ENCODE measurements at regions not wholly inside any gene's neighbourhood (a gene's known extent, or its start where the extent isn't known, plus 50 kb on each side); places are given as distances from the start of the nearest gene placed in this dataset.
A peak's percentile ranks its signal among the peaks of the same experiment; 100 is the strongest.
"Not testable (repeated sequence)": the region's sequence is repeated elsewhere in the genome, so short reads cannot be mapped to it uniquely, and the experiment has no call there.

GRCh38 chr15:79620112-79620857 is 188.1 kb downstream of the MINAR1 start:
- Histone ChIP-seq H3K4me1 (no peaks in the 10 kb centered on the region), H3K4me3 (no peak overlapping the region), H3K36me3 (no peaks in the 10 kb centered on the region), H3K9me3 (no peaks in the 10 kb centered on the region), H3K27me3 (no peaks in the 10 kb centered on the region), H3K27ac (no peak overlapping the region)
- DNase-seq (no peak), ATAC-seq (ENCODE audit: low FRiP score in 2 of 2) (no peak)
- 77 to 81% methylated on average over 4 of the region's 4 CpGs for WGBS, 2 donors
- TF ChIP-seq CTCF (IDR thresholded peaks at IDR 0.05) (no peak), EP300 (IDR thresholded peaks at IDR 0.05) (no peak), POLR2AphosphoS5 (IDR thresholded peaks at IDR 0.05) (no peak), POLR2A (IDR thresholded peaks at IDR 0.05) (no peak)

- H3K27me3 ChIP-seq; H3K9me3 ChIP-seq; H3K4me3 ChIP-seq; ATAC-seq (ENCODE audit: low FRiP score in 2 of 2); DNase-seq; H3K36me3 ChIP-seq; H3K4me1 ChIP-seq; H3K27ac ChIP-seq: not testable (repeated sequence)
- 83 to 92% methylated on average over 3 of the region's 3 CpGs for WGBS, 2 donors
Observed at GRCh38 chr15:79621805-79622204, 189.7 kb downstream of the MINAR1 start.

- ATAC-seq (ENCODE audit: low FRiP score in 2 of 2) (no peak), DNase-seq (no peak)
- TF ChIP-seq EP300 (IDR thresholded peaks at IDR 0.05) (no peak), CTCF (IDR thresholded peaks at IDR 0.05) (no peak), POLR2A (IDR thresholded peaks at IDR 0.05) (no peak), POLR2AphosphoS5 (IDR thresholded peaks at IDR 0.05) (no peak)
- no peaks in the 10 kb centered on the region for H3K36me3 ChIP-seq
- H3K4me1 ChIP-seq: no peaks in the 10 kb centered on the region
- 87 to 91% methylated on average over 1 of the region's 1 CpG for WGBS, 2 donors
- H3K27me3 ChIP-seq: no peaks in the 10 kb centered on the region
- no peak overlapping the region for H3K4me3 ChIP-seq
- H3K27ac ChIP-seq: no peak overlapping the region
- H3K9me3 ChIP-seq: no peaks in the 10 kb centered on the region
Observed at GRCh38 chr15:79623488-79623887, 191.4 kb downstream of the MINAR1 start.

GRCh38 chr15:79629687-79630086 is 197.6 kb downstream of the MINAR1 start:
- no peaks in the 10 kb centered on the region for H3K4me1 ChIP-seq
- no peak overlapping the region for H3K4me3 ChIP-seq
- DNase-seq (no peak), ATAC-seq (ENCODE audit: low FRiP score in 2 of 2) (peak in 1 of 2 donors; percentile 38)
- peaks cover 0 to 7% (median 3%) of the 10 kb centered on the region in 4 donors for H3K9me3 ChIP-seq
- H3K27ac ChIP-seq: no peak overlapping the region
- no peaks in the 10 kb centered on the region for H3K36me3 ChIP-seq
- WGBS, 2 donors: 56 to 68% methylated on average over 5 of the region's 5 CpGs
- TF ChIP-seq CTCF (IDR thresholded peaks at IDR 0.05) (no peak), POLR2AphosphoS5 (IDR thresholded peaks at IDR 0.05) (no peak), EP300 (IDR thresholded peaks at IDR 0.05) (no peak), POLR2A (IDR thresholded peaks at IDR 0.05) (no peak)
- H3K27me3 ChIP-seq: no peaks in the 10 kb centered on the region

- no peak overlapping the region for H3K4me3 ChIP-seq
- ATAC-seq (ENCODE audit: low FRiP score in 2 of 2) (no peak), DNase-seq (no peak)
- no peaks in the 10 kb centered on the region for H3K27me3 ChIP-seq
- H3K36me3 ChIP-seq: no peaks in the 10 kb centered on the region
- peaks cover 0 to 7% (median 3%) of the 10 kb centered on the region in 4 donors for H3K9me3 ChIP-seq
- no peak overlapping the region for H3K27ac ChIP-seq
- no peaks in the 10 kb centered on the region for H3K4me1 ChIP-seq
- WGBS, 2 donors: 82 to 94% methylated on average over 2 of the region's 2 CpGs
- no peak for TF ChIP-seq EP300 (IDR thresholded peaks at IDR 0.05)
Observed at GRCh38 chr15:79632457-79632856, 200.3 kb downstream of the MINAR1 start.

- DNase-seq (no peak), ATAC-seq (ENCODE audit: low FRiP score in 2 of 2) (no peak)
- no peak for TF ChIP-seq POLR2AphosphoS5 (IDR thresholded peaks at IDR 0.05)
- H3K9me3 ChIP-seq: peaks cover 0 to 7% (median 3%) of the 10 kb centered on the region in 4 donors
- H3K27ac ChIP-seq: no peak overlapping the region
- no peaks in the 10 kb centered on the region for H3K36me3 ChIP-seq
- H3K27me3 ChIP-seq: no peaks in the 10 kb centered on the region
- H3K4me1 ChIP-seq: no peaks in the 10 kb centered on the region
- H3K4me3 ChIP-seq: no peak overlapping the region
- 60 to 61% methylated on average over 3 of the region's 3 CpGs for WGBS, 2 donors
Observed at GRCh38 chr15:79635149-79635771, 203.1 kb downstream of the MINAR1 start.

All from upper lobe of left lung (tissue), 6 donors.